A549 (cell line): ENCODE measurements at regions not wholly inside any gene's neighbourhood (a gene's known extent, or its start where the extent isn't known, plus 50 kb on each side); places are given as distances from the start of the nearest gene placed in this dataset.

Source experiments
- EP300 ChIP-seq, 2 experiments: fragments of >200 bp; sonication (Bioruptor Twin); formaldehyde crosslinking; IDR thresholded peaks; 2 replicates in 1 of 2; 3 replicates in 1 of 2; pipeline ENCODE4 v1.6.1; 2016 to 2017
- POLR2A ChIP-seq: IDR thresholded peaks from 2 replicates; pipeline ENCODE4 v1.6.1; 2012; ENCODE audit warnings: mild to moderate bottlenecking, low read length
- TF ChIP-seq, protein P1 (sequence below): IDR thresholded peaks from 2 replicates; pipeline ENCODE4 v1.6.1; 2012; ENCODE audit warnings: low read depth, borderline replicate concordance

DNA sequence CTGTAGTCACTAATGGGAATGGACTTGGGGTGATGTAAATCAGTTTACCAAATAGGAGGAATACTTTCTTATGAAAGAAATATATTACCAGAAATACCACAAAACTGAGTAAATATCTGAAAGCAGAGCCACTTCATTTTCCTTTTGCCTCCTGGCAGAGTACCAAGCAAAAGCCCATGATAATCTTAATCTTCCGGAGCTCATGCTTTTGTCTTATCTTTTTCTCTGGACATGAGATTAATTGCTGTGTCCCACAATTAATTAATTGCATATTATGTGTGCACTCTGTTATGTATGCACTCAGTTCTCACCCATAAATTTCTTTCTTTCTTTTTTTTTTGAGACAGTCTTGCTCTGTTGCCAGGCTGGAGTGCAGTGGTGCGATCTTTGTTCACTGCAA is 94.1 kb upstream of the PDE4B start:
- TF ChIP-seq, protein P1, sequence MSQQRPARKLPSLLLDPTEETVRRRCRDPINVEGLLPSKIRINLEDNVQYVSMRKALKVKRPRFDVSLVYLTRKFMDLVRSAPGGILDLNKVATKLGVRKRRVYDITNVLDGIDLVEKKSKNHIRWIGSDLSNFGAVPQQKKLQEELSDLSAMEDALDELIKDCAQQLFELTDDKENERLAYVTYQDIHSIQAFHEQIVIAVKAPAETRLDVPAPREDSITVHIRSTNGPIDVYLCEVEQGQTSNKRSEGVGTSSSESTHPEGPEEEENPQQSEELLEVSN, result no peak
- no peak for TF ChIP-seq EP300 (IDR thresholded peaks at IDR 0.05)
- TF ChIP-seq POLR2A, result no peak
